Left lung (tissue), 4 donors: ENCODE measurements at regions not wholly inside any gene's neighbourhood (a gene's known extent, or its start where the extent isn't known, plus 50 kb on each side); places are given as distances from the start of the nearest gene placed in this dataset.

Experiments
- ATAC-seq: fragments of 200-7000 bp; cut with Tn5 transposase; one replicate; pipeline ENCODE4 v1.9.1; 2020; ENCODE audit warnings: moderate library complexity
- DNase-seq, 4 donors: peaks; one replicate each; pipeline ENCODE4 v3.0.0-alpha.2; 2013 to 2020
- H3K27ac ChIP-seq, 2 donors: fragments of 200-600 bp; sonication (generic) in 1 of 2; one replicate each; pipeline versions ENCODE4 v1.5.0 to v1.8.0; 2020 to 2021
- H3K27me3 ChIP-seq, 2 donors: fragments of 200-600 bp; sonication (generic) in 1 of 2; one replicate each; pipeline versions ENCODE4 v1.5.0 to v1.8.0; 2020 to 2021
- H3K36me3 ChIP-seq, 2 donors: fragments of 200-600 bp; sonication (generic) in 1 of 2; one replicate each; pipeline versions ENCODE4 v1.5.0 to v1.8.0; 2020 to 2021
- H3K4me1 ChIP-seq, 2 donors: fragments of 200-600 bp; one replicate each; pipeline ENCODE4 v1.8.0; 2021
- H3K4me3 ChIP-seq, 2 donors: fragments of 200-600 bp; sonication (generic) in 1 of 2; one replicate each; pipeline versions ENCODE4 v1.5.0 to v1.8.0; 2020 to 2021; ENCODE audit warnings: mild to moderate bottlenecking in 1 of 2
- H3K9me3 ChIP-seq, 2 donors: fragments of 200-600 bp; sonication (generic) in 1 of 2; one replicate each; pipeline versions ENCODE4 v1.5.0 to v1.8.0; 2020 to 2021
- CTCF ChIP-seq, 2 donors: fragments of 200-600 bp; sonication (generic) in 1 of 2; IDR thresholded peaks; one replicate each; pipeline versions ENCODE4 v1.5.0 to v1.8.0; 2021; ENCODE audit warnings: antibody characterized with exemption in 2 of 2
- intact Hi-C, 2 donors: fragments of 100-400 bp; cut with DNase I; formaldehyde crosslinking; loops; one replicate each; pipeline versions ENCODE4 v1.11.2 to v1.14.2; 2022
- donor health status: DM: no; HTN: yes; CAD: no.
- donor health status: DM: no; HTN: no; CAD: no.

GRCh38 chr14:58826845-58827686 lies 189.3 kb downstream of the DACT1 start:
- intact Hi-C loops: no loop called here
- no peak for ATAC-seq

DNA sequence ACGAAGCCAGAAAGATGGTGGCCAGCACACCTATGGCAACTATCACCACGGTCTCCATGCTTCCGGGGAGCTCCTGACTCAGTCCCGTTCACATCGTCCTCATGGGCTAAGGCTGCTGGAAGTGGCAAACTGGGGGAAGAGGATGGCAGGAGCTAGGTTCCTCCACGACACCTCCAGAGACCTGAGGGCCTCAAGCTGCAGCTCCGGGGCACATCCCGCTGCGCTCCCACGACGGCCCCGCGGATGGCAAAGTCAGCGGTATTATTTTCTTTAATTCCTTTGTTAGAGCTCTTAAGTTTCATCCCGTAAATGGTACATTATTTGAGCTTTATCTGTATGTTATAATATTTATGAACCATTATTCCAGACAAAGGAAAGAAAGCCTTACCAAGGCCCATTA lies 190.5 kb downstream of the DACT1 start:
- H3K27ac ChIP-seq: no peak overlapping the region
- H3K36me3 ChIP-seq: no peaks in the 10 kb centered on the region
- no peaks in the 10 kb centered on the region for H3K27me3 ChIP-seq
- no peak for TF ChIP-seq CTCF (IDR thresholded peaks at IDR 0.05)
- peaks cover 0 to 3% of the 10 kb centered on the region in 2 donors for H3K9me3 ChIP-seq
- H3K4me3 ChIP-seq: no peak overlapping the region
- intact Hi-C loops: no loop called here
- DNase-seq (no peak), ATAC-seq (no peak)
- H3K4me1 ChIP-seq: no peaks in the 10 kb centered on the region

More at GRCh38 chr14:58826845-58827686, 189.3 kb downstream of the DACT1 start:
- H3K27ac ChIP-seq: no peak overlapping the region
- DNase-seq: no peak
- H3K27me3 ChIP-seq: no peaks in the 10 kb centered on the region
- no peaks in the 10 kb centered on the region for H3K36me3 ChIP-seq
- H3K9me3 ChIP-seq: peaks cover 0 to 3% of the 10 kb centered on the region in 2 donors
- no peak overlapping the region for H3K4me3 ChIP-seq
- peak in 1 of 2 donors; percentile 15 for TF ChIP-seq CTCF (IDR thresholded peaks at IDR 0.05)
- H3K4me1 ChIP-seq: no peaks in the 10 kb centered on the region

GRCh38 chr14:58829594-58829993 lies 191.8 kb downstream of the DACT1 start:
- Histone ChIP-seq H3K27me3 (no peaks in the 10 kb centered on the region), H3K27ac (no peak overlapping the region), H3K4me3 (peak overlapping the region in 1 of 2 donors; percentile 3), H3K36me3 (no peaks in the 10 kb centered on the region), H3K4me1 (no peaks in the 10 kb centered on the region), H3K9me3 (peaks cover 0 to 3% of the 10 kb centered on the region in 2 donors)
- no peak for DNase-seq
- intact Hi-C loops: no loop called here
- peak; percentile 57 for ATAC-seq
- no peak for TF ChIP-seq CTCF (IDR thresholded peaks at IDR 0.05)

- no peaks in the 10 kb centered on the region for H3K4me1 ChIP-seq
- intact Hi-C loops: no loop called here
- H3K9me3 ChIP-seq: peaks cover 0 to 3% of the 10 kb centered on the region in 2 donors
- DNase-seq: no peak
- no peak for ATAC-seq
- TF ChIP-seq CTCF (IDR thresholded peaks at IDR 0.05): no peak
- peak overlapping the region in 1 of 2 donors; percentile 3 for H3K4me3 ChIP-seq
- no peak overlapping the region for H3K27ac ChIP-seq
- no peaks in the 10 kb centered on the region for H3K36me3 ChIP-seq
- no peaks in the 10 kb centered on the region for H3K27me3 ChIP-seq
Observed at GRCh38 chr14:58830121-58830520, 192.4 kb downstream of the DACT1 start.

DNA sequence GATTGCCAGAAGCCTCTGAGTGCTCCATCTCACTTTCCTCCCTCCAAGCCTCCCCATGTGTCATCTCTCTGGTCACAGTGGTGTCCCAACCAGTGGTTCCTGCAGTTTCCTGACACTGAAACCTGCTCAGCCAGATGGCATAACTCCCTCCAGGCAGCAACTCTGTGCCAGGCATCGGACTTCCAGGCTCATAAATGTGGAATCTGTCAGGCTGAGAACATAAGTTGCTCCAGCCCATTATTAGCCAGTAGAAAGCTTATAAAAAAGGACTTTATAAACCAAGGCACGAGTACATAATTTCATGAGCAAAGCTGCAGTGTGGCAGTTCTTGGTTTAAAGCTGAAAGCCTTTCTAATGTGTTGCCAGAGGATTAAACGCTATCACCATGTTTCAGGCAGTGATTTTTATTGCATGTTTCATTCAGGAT lies 194.3 kb downstream of the DACT1 start:
- peaks cover 0 to 3% of the 10 kb centered on the region in 2 donors for H3K9me3 ChIP-seq
- no peak for DNase-seq
- TF ChIP-seq CTCF (IDR thresholded peaks at IDR 0.05): no peak
- no peak overlapping the region for H3K27ac ChIP-seq
- no peak for ATAC-seq
- H3K4me1 ChIP-seq: no peaks in the 10 kb centered on the region
- intact Hi-C loops: no loop called here
- no peak overlapping the region for H3K4me3 ChIP-seq
- H3K36me3 ChIP-seq: no peaks in the 10 kb centered on the region
- H3K27me3 ChIP-seq: no peaks in the 10 kb centered on the region
